GM23338 (cell line): ENCODE measurements at regions not wholly inside any gene's neighbourhood (a gene's known extent, or its start where the extent isn't known, plus 50 kb on each side); places are given as distances from the start of the nearest gene placed in this dataset.

Experiments
- ATAC-seq: fragments of 200-7000 bp; cut with Tn5 transposase; 3 replicates; pipeline ENCODE4 v1.9.1; 2020
- DNase-seq: peaks from one replicate; pipeline ENCODE4 v3.0.0-alpha.2; 2015; ENCODE audit warnings: low spot score
- H2AFZ ChIP-seq: fragments of 200-600 bp; sonication (generic); 2 replicates; pipeline ENCODE4 v1.8.0; 2016; ENCODE audit warnings: antibody characterized with exemption, mild to moderate bottlenecking, moderate library complexity
- H3F3A ChIP-seq: fragments of 200-600 bp; sonication (generic); replicated peaks from 2 replicates; pipeline ENCODE4 v1.8.0; 2017; ENCODE audit warnings: antibody characterized with exemption, mixed run types, low read depth
- H3K27ac ChIP-seq: fragments of 200-600 bp; sonication (generic); 2 replicates; pipeline ENCODE4 v1.6.1; 2016; ENCODE audit warnings: low read depth
- H3K27me3 ChIP-seq: fragments of 200-600 bp; sonication (generic); 2 replicates; pipeline ENCODE4 v1.8.0; 2016; ENCODE audit warnings: mild to moderate bottlenecking, mixed run types, moderate library complexity; ENCODE audit not compliant: insufficient read depth
- H3K36me3 ChIP-seq: fragments of 200-600 bp; sonication (generic); 2 replicates; pipeline ENCODE4 v1.8.0; 2016; ENCODE audit warnings: mild to moderate bottlenecking; ENCODE audit not compliant: insufficient read depth
- H3K4me1 ChIP-seq: fragments of 200-600 bp; sonication (generic); 2 replicates; pipeline ENCODE4 v1.8.0; 2016; ENCODE audit warnings: mild to moderate bottlenecking, moderate library complexity; ENCODE audit not compliant: insufficient read depth
- H3K4me2 ChIP-seq: fragments of 200-600 bp; sonication (generic); 2 replicates; pipeline ENCODE4 v1.7.1; 2017; ENCODE audit warnings: mixed run types
- H3K4me3 ChIP-seq: fragments of 200-600 bp; sonication (generic); 2 replicates; pipeline ENCODE4 v1.6.1; 2016; ENCODE audit warnings: mixed run types
- H3K79me2 ChIP-seq: fragments of 200-600 bp; sonication (generic); replicated peaks from 2 replicates; pipeline ENCODE4 v1.8.0; 2017; ENCODE audit warnings: mild to moderate bottlenecking; ENCODE audit not compliant: insufficient read depth
- H3K9me2 ChIP-seq: fragments of 200-600 bp; sonication (generic); 2 replicates; pipeline ENCODE4 v1.8.0; 2017; ENCODE audit not compliant: insufficient read depth
- H4K20me1 ChIP-seq: fragments of 200-600 bp; sonication (generic); replicated peaks from 2 replicates; pipeline ENCODE4 v1.8.0; 2017; ENCODE audit warnings: mild to moderate bottlenecking; ENCODE audit not compliant: insufficient read depth
- H3K27ac Mint-ChIP-seq: 2 replicates; pipeline ENCODE4 v1.8.0; 2020; ENCODE audit warnings: inconsistent platforms, mild to moderate bottlenecking, moderate library complexity, mixed read lengths
- H3K27me3 Mint-ChIP-seq: 3 replicates; pipeline ENCODE4 v1.8.0; 2022; ENCODE audit warnings: low read depth, mild to moderate bottlenecking, moderate library complexity, mixed read lengths, inconsistent platforms; ENCODE audit not compliant: insufficient read depth, poor library complexity
- H3K36me3 Mint-ChIP-seq: 3 replicates; pipeline ENCODE4 v1.8.0; 2021; ENCODE audit warnings: low read depth, mild to moderate bottlenecking, inconsistent platforms, moderate library complexity, mixed read lengths
- H3K4me1 Mint-ChIP-seq: 3 replicates; pipeline ENCODE4 v1.8.0; 2020; ENCODE audit warnings: mild to moderate bottlenecking, inconsistent platforms, mixed read lengths
- H3K4me3 Mint-ChIP-seq: 3 replicates; pipeline ENCODE4 v1.8.0; 2021; ENCODE audit warnings: moderate library complexity, mild to moderate bottlenecking, inconsistent platforms, mixed read lengths
- H3K9me3 Mint-ChIP-seq: 3 replicates; pipeline ENCODE4 v1.8.0; 2020; ENCODE audit warnings: moderate library complexity, mild to moderate bottlenecking, inconsistent platforms, mixed read lengths
- CREB1 ChIP-seq: fragments of 250-450 bp; sonication (Bioruptor Pico); IDR thresholded peaks from 2 replicates; pipeline ENCODE4 v1.5.0; 2020; ENCODE audit warnings: low read depth, mild to moderate bottlenecking, moderate library complexity
- CTCF ChIP-seq, 2 experiments: fragments of 200-600 bp in 1 of 2; sonication (generic) in 1 of 2; conservative IDR thresholded peaks; 2 replicates each; pipeline versions ENCODE4 v1.5.1 to v1.6.1; 2016 to 2017; ENCODE audit warnings: antibody characterized with exemption in 2 of 2, low read depth in 2 of 2, mild to moderate bottlenecking in 2 of 2, moderate library complexity in 1 of 2
- ETS1 ChIP-seq: IDR thresholded peaks from 2 replicates; pipeline ENCODE4 v1.6.1; 2016; ENCODE audit warnings: antibody characterized with exemption
- EZH2 ChIP-seq: fragments of 200-600 bp; sonication (generic); IDR thresholded peaks from one replicate; pipeline ENCODE4 v1.8.0; 2017; ENCODE audit warnings: antibody characterized with exemption, mild to moderate bottlenecking, low read depth; ENCODE audit not compliant: unreplicated experiment
- EZH2phosphoT487 ChIP-seq: fragments of 200-600 bp; sonication (generic); IDR thresholded peaks from one replicate; pipeline ENCODE4 v1.8.1; 2018; ENCODE audit warnings: antibody characterized with exemption; ENCODE audit not compliant: unreplicated experiment
- JUNB ChIP-seq: IDR thresholded peaks from one replicate; pipeline ENCODE4 v1.6.1; 2016; ENCODE audit warnings: antibody characterized with exemption; ENCODE audit not compliant: unreplicated experiment
- NANOG ChIP-seq: IDR thresholded peaks from 2 replicates; pipeline ENCODE4 v1.6.1; 2016; ENCODE audit warnings: antibody characterized with exemption, borderline replicate concordance
- POLR2AphosphoS5 ChIP-seq: IDR thresholded peaks from 2 replicates; pipeline ENCODE4 v1.6.1; 2016; ENCODE audit warnings: antibody characterized with exemption, low read depth
- REST ChIP-seq: IDR thresholded peaks from one replicate; pipeline ENCODE4 v1.6.1; 2018; ENCODE audit warnings: antibody characterized with exemption; ENCODE audit not compliant: unreplicated experiment
- STAT1 ChIP-seq: IDR thresholded peaks from one replicate; pipeline ENCODE4 v1.6.1; 2016; ENCODE audit warnings: antibody characterized with exemption; ENCODE audit not compliant: unreplicated experiment
- ZNF114 ChIP-seq: fragments of 250-450 bp; sonication (Bioruptor Pico); IDR thresholded peaks from 2 replicates; pipeline ENCODE4 v1.5.0; 2020; ENCODE audit warnings: mild to moderate bottlenecking, moderate library complexity
- ZNF331 ChIP-seq: fragments of 250-450 bp; sonication (Bioruptor Pico); IDR thresholded peaks from 2 replicates; pipeline ENCODE4 v1.5.0; 2020; ENCODE audit warnings: low read depth, mild to moderate bottlenecking, moderate library complexity

- H3K4me1 Mint-ChIP-seq: peaks cover 16% of the 10 kb centered on the region
- Histone ChIP-seq H3K27ac (no peak overlapping the region), H3F3A (no peaks in the 10 kb centered on the region), H3K4me1 (0 out of 2 replicates have a peak, but pooled peaks cover 3% of the 10 kb centered on the region), H3K9me2 (no peaks in the 10 kb centered on the region; the same call in 1 of the 2 replicates), H3K4me2 (no peak overlapping the region), H3K36me3 (peaks cover 6% of the 10 kb centered on the region; the same call in 1 of the 2 replicates), H3K79me2 (no peaks in the 10 kb centered on the region), H2AFZ (no peak overlapping the region), H3K27me3 (no peaks in the 10 kb centered on the region), H3K4me3 (no peak overlapping the region), H4K20me1 (no peaks in the 10 kb centered on the region)
- H3K4me3 Mint-ChIP-seq: no peak overlapping the region
- no peaks in the 10 kb centered on the region for H3K27me3 Mint-ChIP-seq
- no peak for ATAC-seq
- H3K27ac Mint-ChIP-seq: no peak overlapping the region
- TF ChIP-seq EZH2phosphoT487: no peak
- TF ChIP-seq STAT1: no peak
- TF ChIP-seq CREB1: no peak
- TF ChIP-seq CTCF (conservative IDR thresholded peaks at IDR 0.05; ENCODE audit: low read depth in 2 of 2): no peak
- TF ChIP-seq EZH2: no peak
- no peak for TF ChIP-seq REST
- TF ChIP-seq ZNF331 (CRISPR knock-in tag): no peak
- TF ChIP-seq ZNF114 (CRISPR knock-in tag): no peak
- TF ChIP-seq JUNB: no peak
- TF ChIP-seq NANOG: no peak
- TF ChIP-seq ETS1: no peak
- TF ChIP-seq POLR2AphosphoS5: no peak
- peaks cover 12% of the 10 kb centered on the region; the same call in 2 of the 3 replicates for H3K9me3 Mint-ChIP-seq
- H3K36me3 Mint-ChIP-seq: 0 out of 3 replicates have a peak, but pooled peaks cover 3% of the 10 kb centered on the region
- DNase-seq: no peak
Observed at GRCh38 chr3:150077107-150077506, 106.4 kb upstream of the PFN2 start.
